ENCODE measurements at regions not wholly inside any gene's neighbourhood (a gene's known extent, or its start where the extent isn't known, plus 50 kb on each side); places are given as distances from the start of the nearest gene placed in this dataset.
"Not testable (repeated sequence)": the region's sequence is repeated elsewhere in the genome, so short reads cannot be mapped to it uniquely, and the experiment has no call there.

- Histone ChIP-seq H3K79me2 (ENCODE audit: control insufficient read depth, insufficient read depth, low read length) (no peaks in the 10 kb centered on the region), H3K27me3 (ENCODE audit: control insufficient read depth, extremely low read depth, insufficient read depth, low read length) (no peaks in the 10 kb centered on the region), H3K9ac (ENCODE audit: control insufficient read depth, extremely low read depth, insufficient read depth, low read length) (no peak overlapping the region), H3K27ac (ENCODE audit: control insufficient read depth, insufficient read depth, low read length) (no peak overlapping the region), H3K36me3 (ENCODE audit: control insufficient read depth in 2 of 2, extremely low read depth in 1 of 2, insufficient read depth in 2 of 2, low read length in 2 of 2) (no peaks in the 10 kb centered on the region), H4K20me1 (ENCODE audit: control insufficient read depth, extremely low read depth, insufficient read depth, low read length) (no peaks in the 10 kb centered on the region), H3K9me1 (ENCODE audit: control insufficient read depth, extremely low read depth, insufficient read depth, low read length) (no peaks in the 10 kb centered on the region), H3K4me3 (ENCODE audit: control insufficient read depth in 2 of 3, extremely low read depth in 1 of 3, insufficient read depth in 2 of 3, low read depth in 1 of 3, low read length in 3 of 3) (no peak overlapping the region), H3K9me3 (ENCODE audit: control insufficient read depth, low read depth, low read length) (peaks cover 3% of the 10 kb centered on the region), H2AFZ (ENCODE audit: control insufficient read depth, low read length) (no peak overlapping the region), H3K4me2 (ENCODE audit: control insufficient read depth, extremely low read depth, insufficient read depth, low read depth, low read length) (no peak overlapping the region), H3K4me1 (ENCODE audit: control insufficient read depth, extremely low read depth, insufficient read depth, low read length) (no peaks in the 10 kb centered on the region)
- DNase-seq (ENCODE audit: low read depth, low spot score), result no peak
- no peak for FAIRE-seq
- dilution Hi-C loops (cut with MboI; ENCODE audit: extremely low pct_ligation_motif_present, low sequenced_read_pairs), result no loop called here
- TF ChIP-seq EZH2 (IDR thresholded peaks at IDR 0.05; ENCODE audit: low read length) (no peak), CTCF (optimal IDR thresholded peaks at IDR 0.05 in 1 of 3, IDR thresholded peaks at IDR 0.05 in 1 of 3, conservative IDR thresholded peaks at IDR 0.05 in 1 of 3; ENCODE audit: extremely low read depth in 1 of 3, insufficient read depth in 2 of 3, low read length in 3 of 3) (no peak)
Observed at GRCh38 chr7:150003304-150003810, 129.6 kb downstream of the ATP6V0E2 start.

- H3K4me3 ChIP-seq (ENCODE audit: control insufficient read depth in 2 of 3, extremely low read depth in 1 of 3, insufficient read depth in 2 of 3, low read depth in 1 of 3, low read length in 3 of 3); FAIRE-seq; dilution Hi-C loops (cut with MboI; ENCODE audit: extremely low pct_ligation_motif_present, low sequenced_read_pairs); H2AFZ ChIP-seq (ENCODE audit: control insufficient read depth, low read length); H3K4me1 ChIP-seq (ENCODE audit: control insufficient read depth, extremely low read depth, insufficient read depth, low read length); H3K79me2 ChIP-seq (ENCODE audit: control insufficient read depth, insufficient read depth, low read length); H3K9ac ChIP-seq (ENCODE audit: control insufficient read depth, extremely low read depth, insufficient read depth, low read length); H3K4me2 ChIP-seq (ENCODE audit: control insufficient read depth, extremely low read depth, insufficient read depth, low read depth, low read length); H3K9me1 ChIP-seq (ENCODE audit: control insufficient read depth, extremely low read depth, insufficient read depth, low read length); H4K20me1 ChIP-seq (ENCODE audit: control insufficient read depth, extremely low read depth, insufficient read depth, low read length); H3K27me3 ChIP-seq (ENCODE audit: control insufficient read depth, extremely low read depth, insufficient read depth, low read length); H3K27ac ChIP-seq (ENCODE audit: control insufficient read depth, insufficient read depth, low read length); H3K9me3 ChIP-seq (ENCODE audit: control insufficient read depth, low read depth, low read length); DNase-seq (ENCODE audit: low read depth, low spot score); H3K36me3 ChIP-seq (ENCODE audit: control insufficient read depth in 2 of 2, extremely low read depth in 1 of 2, insufficient read depth in 2 of 2, low read length in 2 of 2): not testable (repeated sequence)
Observed at GRCh38 chr7:150003973-150004372, 130.2 kb downstream of the ATP6V0E2 start.

- not testable (repeated sequence) for H3K4me1 ChIP-seq (ENCODE audit: control insufficient read depth, extremely low read depth, insufficient read depth, low read length); FAIRE-seq; H3K4me3 ChIP-seq (ENCODE audit: control insufficient read depth in 2 of 3, extremely low read depth in 1 of 3, insufficient read depth in 2 of 3, low read depth in 1 of 3, low read length in 3 of 3)
Observed at GRCh38 chr7:150004843-150005242, 131.1 kb downstream of the ATP6V0E2 start.

GRCh38 chr7:150009620-150010303 is 136.0 kb downstream of the ATP6V0E2 start:
- H3K27ac ChIP-seq (ENCODE audit: control insufficient read depth, insufficient read depth, low read length); H3K36me3 ChIP-seq (ENCODE audit: control insufficient read depth in 2 of 2, extremely low read depth in 1 of 2, insufficient read depth in 2 of 2, low read length in 2 of 2); H3K4me3 ChIP-seq (ENCODE audit: control insufficient read depth in 2 of 3, extremely low read depth in 1 of 3, insufficient read depth in 2 of 3, low read depth in 1 of 3, low read length in 3 of 3); H2AFZ ChIP-seq (ENCODE audit: control insufficient read depth, low read length); FAIRE-seq; H4K20me1 ChIP-seq (ENCODE audit: control insufficient read depth, extremely low read depth, insufficient read depth, low read length); H3K79me2 ChIP-seq (ENCODE audit: control insufficient read depth, insufficient read depth, low read length); H3K4me2 ChIP-seq (ENCODE audit: control insufficient read depth, extremely low read depth, insufficient read depth, low read depth, low read length); H3K9me3 ChIP-seq (ENCODE audit: control insufficient read depth, low read depth, low read length); H3K27me3 ChIP-seq (ENCODE audit: control insufficient read depth, extremely low read depth, insufficient read depth, low read length); DNase-seq (ENCODE audit: low read depth, low spot score); H3K9me1 ChIP-seq (ENCODE audit: control insufficient read depth, extremely low read depth, insufficient read depth, low read length); dilution Hi-C loops (cut with MboI; ENCODE audit: extremely low pct_ligation_motif_present, low sequenced_read_pairs); H3K9ac ChIP-seq (ENCODE audit: control insufficient read depth, extremely low read depth, insufficient read depth, low read length); H3K4me1 ChIP-seq (ENCODE audit: control insufficient read depth, extremely low read depth, insufficient read depth, low read length): not testable (repeated sequence)

More at GRCh38 chr7:150004843-150005242, 131.1 kb downstream of the ATP6V0E2 start:
- H4K20me1 ChIP-seq (ENCODE audit: control insufficient read depth, extremely low read depth, insufficient read depth, low read length); H3K27ac ChIP-seq (ENCODE audit: control insufficient read depth, insufficient read depth, low read length); DNase-seq (ENCODE audit: low read depth, low spot score); H3K9me1 ChIP-seq (ENCODE audit: control insufficient read depth, extremely low read depth, insufficient read depth, low read length); dilution Hi-C loops (cut with MboI; ENCODE audit: extremely low pct_ligation_motif_present, low sequenced_read_pairs); H3K36me3 ChIP-seq (ENCODE audit: control insufficient read depth in 2 of 2, extremely low read depth in 1 of 2, insufficient read depth in 2 of 2, low read length in 2 of 2); H3K4me2 ChIP-seq (ENCODE audit: control insufficient read depth, extremely low read depth, insufficient read depth, low read depth, low read length); H3K9me3 ChIP-seq (ENCODE audit: control insufficient read depth, low read depth, low read length); H3K79me2 ChIP-seq (ENCODE audit: control insufficient read depth, insufficient read depth, low read length); H2AFZ ChIP-seq (ENCODE audit: control insufficient read depth, low read length); H3K27me3 ChIP-seq (ENCODE audit: control insufficient read depth, extremely low read depth, insufficient read depth, low read length); H3K9ac ChIP-seq (ENCODE audit: control insufficient read depth, extremely low read depth, insufficient read depth, low read length): not testable (repeated sequence)
